HS-5 (cell line): ENCODE measurements at regions not wholly inside any gene's neighbourhood (a gene's known extent, or its start where the extent isn't known, plus 50 kb on each side); places are given as distances from the start of the nearest gene placed in this dataset.

Experiments
- DNase-seq: peaks from one replicate; pipeline ENCODE4 v3.0.0-alpha.2; 2012; ENCODE audit warnings: low read depth

DNA sequence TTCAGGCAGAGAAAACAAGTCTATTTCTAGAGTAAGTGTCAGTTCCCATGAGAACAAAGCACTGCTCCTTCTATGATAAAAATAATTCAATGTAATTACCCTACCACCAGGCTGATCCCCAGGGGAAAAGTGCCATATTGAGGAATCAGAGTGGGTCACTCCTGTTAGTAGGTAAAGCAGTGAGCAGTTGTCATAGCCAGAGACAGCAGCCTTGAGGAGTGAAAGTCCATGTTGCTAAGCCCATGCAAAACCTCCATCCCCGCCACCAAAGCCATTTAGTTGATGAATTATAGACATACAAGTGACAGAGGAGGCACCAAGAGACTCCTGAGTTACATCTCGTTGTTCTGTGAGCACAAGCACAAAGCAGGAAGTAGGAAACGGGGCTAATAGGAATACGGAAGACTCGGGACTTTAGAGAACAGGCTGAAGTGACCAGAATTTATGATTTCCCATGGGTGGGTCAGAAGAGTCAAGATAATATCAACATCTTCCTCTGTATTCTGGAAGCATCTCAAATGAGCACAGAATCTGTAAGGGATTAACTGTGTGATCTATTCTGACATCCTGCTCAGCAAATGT, 197.9 kb downstream of the MAFB start:
- no peak for DNase-seq

DNA sequence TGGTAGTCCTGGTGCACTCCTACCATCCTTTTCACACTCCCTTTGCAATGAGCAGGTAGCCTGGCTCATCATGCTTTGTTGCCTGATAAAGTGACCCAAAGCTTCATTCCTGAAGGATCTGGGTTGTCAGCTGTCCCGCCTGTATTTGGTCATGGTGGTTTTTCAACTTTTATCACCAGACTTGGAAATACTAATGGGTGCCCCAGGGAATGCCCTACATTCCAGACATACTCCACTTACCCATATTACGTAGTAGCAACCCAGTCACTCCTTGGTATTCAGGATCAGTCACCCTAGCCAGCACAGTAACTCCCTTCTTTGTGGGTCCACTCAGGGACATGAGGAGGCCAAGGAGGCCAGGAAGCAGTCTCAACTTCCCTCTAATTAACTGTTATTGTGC, 199.2 kb downstream of the MAFB start:
- peak; percentile 71 for DNase-seq

DNA sequence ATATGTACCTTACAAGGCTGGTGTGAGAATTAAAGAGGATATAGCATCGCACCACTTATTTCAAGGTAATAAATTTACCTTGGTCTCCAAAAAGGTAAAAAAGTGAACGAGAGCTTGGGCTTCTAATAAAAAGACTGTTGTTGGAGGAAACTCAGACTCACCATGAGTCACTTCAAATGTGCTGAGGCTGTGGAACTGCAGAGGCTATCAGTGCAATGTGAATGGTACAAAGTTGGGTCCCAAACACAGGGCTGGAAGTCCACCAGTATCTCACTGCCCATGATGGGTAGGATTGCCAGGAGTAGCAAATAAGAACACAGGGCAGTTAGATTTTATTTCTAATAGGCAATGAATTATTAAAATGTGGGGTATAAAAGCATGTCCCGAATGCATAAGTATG, 200.6 kb downstream of the MAFB start:
- DNase-seq: no peak

DNA sequence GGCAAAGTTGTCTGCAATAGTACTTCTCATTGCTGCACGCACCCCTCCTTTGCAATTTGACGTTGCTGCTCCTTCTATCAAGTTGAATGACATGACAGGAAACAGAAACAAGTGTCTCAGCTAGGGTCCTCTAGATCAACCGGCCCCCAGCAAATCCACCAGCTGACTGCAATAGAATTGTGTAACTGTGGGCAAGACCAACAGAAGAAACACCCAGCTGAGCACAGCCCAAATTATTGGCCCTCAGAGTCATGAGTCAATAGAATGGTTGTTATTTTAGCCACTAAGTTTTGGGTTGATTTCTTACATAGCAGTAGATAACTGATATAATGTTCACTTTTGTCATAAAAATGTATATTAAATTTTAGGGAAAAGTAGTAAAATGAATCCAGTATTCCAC, 202.7 kb downstream of the MAFB start:
- DNase-seq: no peak

DNA sequence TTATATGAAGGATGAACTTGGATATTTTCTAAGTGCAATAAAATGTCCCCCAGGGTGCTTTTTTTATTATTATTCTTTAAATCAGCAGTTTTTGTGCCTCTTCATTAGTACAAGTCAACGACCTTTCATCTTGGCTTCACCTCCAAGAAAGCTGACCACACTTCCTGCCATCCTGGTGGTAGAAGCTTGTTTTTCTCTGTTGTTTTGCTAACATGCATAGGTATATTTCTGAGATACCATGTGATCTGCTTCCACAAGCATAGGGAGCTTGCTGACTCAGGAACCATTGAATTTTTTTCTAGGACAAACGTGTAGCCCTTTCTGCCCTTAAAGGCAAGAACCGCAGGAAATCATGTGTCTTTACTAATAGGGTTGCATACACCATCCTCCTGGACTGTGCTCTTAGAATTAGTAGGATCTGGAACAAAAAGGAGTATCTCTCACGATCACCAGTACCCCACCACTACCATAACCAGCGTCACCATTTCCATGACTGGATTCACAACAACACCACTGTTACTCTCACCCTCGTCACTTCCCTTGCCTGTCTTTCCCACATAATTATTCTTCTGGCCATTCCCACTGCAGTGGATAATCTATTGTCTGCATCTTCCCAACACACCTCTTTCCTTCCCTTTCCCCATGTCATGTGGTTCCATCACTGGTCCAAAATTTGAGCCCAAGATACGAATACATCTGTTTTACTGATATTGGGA, 207.1 kb downstream of the MAFB start:
- no peak for DNase-seq

DNA sequence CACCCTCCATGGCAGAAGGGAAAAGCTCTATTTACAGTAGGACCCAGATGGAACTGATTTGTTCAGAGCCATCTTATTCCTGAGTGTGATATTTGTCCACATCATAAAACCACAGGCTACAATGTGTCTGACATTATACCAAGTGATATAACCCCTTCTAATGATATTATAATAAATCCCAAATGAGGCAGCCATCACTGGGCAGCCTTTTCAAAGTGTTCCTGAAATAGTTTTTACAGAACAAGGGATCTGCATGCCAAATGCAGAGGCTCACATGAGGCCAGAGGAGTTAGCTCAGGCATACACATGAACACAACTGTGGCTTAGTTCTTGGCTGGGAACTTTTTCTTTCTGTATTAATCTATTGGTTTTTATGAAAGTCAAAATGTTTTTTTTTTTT, 207.7 kb downstream of the MAFB start:
- DNase-seq: no peak

DNA sequence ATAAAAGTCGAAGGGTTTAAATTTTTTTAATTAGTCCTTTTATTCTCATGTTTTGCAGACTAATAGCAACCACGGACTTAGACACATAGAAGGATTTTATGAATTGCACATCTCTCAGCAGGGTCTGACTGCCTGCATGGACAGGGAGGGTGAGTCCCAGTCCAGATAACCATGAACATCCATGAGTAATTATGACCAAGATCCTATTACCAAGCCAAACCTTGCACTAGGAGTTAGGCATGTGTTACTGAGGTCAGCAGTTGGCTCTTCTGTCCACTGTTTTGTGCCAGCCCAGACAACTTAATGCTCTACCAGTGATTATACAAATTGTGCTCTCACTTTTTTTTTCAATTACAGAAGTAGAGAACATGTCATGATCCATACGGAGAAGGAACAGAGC, 211.2 kb downstream of the MAFB start:
- DNase-seq: no peak

DNA sequence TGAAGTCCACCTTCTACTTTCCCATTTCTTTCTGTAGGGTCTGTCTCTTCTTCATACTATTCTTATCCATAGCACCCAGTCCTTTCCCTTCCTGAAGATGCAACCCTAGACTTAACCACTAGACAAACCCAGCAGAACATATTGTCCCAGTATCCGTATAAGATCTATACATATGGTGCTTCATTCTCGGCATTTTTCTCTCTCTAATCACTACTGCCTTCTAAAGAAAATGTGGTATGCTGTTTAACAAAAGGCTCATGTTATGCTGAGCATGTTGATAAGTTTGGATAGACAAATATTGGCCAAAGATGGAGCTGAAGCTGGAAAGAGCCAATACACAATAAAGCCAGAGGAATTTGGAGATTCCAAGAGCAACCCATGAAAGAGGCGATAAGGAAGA, 212.6 kb downstream of the MAFB start:
- DNase-seq: no peak

DNA sequence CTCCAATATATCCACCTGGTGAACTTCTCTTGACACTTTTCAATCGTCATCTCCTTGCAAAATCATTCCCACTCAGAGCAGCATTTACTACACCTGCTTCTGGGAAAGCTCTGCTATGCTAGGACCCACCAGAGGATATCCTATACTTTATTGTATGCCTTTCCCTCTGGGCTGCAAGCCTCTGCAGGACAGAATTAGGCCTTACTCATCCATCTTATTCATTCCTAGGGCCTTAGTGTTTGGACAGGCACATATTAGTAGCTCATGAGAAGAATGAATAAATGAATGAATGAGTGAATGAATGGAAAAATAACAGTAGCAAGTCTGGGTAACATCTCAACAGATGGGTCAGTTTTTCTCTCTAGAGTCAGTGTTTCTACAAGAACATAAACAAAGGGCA, 216.1 kb downstream of the MAFB start:
- no peak for DNase-seq

DNA sequence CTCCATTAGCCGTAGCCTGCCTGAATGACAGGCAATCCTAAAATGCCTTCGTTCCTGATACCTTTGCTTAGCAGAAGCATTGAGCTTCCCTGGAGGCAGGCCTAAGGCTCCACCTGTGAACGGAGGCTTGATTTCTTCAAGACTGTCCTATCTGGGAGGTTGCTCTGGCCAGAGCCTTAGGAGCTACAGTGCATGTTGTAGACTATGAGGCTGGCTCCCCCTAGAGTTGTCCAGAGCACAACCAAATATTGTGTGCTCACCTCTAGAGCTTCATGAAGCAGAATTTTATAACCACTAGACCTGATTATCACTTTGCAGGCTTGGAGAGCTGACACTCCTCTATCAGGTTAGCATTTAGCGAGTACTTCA, 217.8 kb downstream of the MAFB start:
- no peak for DNase-seq

DNA sequence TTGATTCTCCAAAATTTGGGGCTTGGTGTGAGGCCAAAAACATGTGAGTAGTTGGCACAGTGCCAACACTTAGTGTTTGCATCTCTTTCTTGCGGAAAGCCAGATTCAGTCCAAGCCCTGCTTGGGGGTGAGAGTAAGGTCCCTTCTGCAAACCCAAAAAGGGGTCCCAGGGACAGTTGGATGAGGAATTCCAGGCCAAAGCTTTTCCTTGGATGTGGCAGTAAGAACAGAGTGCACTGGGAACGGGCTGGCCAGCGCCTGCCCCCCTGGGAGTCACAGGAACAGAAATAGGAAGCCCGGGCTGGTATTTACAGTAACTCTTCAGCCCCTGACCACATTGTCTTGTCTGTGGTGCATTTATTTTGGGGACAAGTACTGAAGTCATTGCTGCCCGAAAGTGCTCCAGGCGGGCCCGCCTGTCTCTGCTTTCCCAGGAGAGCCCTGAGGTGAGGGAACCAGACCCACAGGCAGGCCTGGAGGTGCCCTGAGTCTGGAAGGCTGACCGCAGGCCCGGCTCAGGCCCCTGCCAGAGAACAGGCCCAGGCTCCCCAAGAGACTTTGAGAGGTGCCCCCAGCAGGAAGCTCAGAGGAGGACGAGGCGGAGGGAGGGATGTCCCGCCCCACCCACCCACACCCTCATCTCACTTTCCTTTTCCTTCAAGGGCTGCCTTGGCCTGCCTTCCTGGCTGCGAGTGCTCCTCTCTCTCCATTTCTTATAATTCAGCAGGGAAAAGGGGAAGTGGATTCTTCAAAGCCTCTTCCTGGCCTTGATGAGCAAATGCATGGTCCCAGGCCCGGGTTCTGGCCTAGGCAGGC, 218.4 kb downstream of the MAFB start:
- DNase-seq: no peak

DNA sequence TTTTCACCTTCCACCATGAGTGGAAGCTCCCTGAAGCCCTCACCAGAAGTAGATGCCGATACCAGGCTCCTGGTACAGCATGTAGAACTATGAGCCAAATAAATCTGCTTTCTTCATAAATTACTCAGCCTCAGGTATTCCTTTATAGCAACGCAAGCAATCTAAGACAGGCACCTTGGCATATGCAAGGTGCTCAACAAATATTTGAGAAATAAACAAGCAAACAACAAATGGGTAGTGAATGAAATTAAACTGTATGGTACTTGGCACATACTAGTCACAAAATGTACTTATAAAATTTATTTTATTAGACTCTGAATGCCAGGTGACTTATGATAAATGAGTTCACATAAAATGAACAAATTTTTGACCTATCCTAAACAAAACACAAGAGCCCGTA, 220.3 kb downstream of the MAFB start:
- no peak for DNase-seq

DNA sequence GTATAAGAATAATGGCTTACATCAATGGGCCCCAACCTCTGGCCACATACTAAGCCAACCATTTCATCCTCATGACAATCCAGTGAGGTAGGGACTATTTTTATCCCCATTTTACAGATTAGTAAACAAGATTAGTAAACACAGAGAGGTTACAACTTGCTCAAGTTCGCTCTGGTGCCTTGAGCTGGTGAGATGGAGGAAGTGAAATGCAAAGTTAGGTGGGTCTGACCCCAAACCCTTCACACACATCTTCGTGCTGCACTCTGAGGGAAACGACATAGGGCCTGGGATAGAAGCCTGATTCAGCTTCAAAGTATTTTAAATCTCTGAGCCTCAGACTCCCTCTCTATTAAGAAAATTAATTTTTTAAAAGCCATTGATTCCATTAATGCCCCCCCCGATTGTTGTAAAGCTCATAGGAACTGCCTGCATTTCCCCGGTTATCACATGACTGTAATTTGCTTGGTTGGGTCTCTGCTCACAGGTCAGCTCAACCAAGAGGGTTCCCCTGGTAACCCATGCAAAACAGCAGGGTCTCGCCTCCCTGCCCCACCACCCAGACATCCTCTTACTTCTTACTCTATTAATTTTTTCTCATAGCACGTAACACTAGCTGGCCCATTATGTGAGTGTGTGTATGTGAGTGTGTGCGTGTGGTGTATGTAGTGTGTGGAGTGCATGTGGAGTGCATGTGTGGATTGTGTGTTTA, 221.2 kb downstream of the MAFB start:
- DNase-seq: no peak

DNA sequence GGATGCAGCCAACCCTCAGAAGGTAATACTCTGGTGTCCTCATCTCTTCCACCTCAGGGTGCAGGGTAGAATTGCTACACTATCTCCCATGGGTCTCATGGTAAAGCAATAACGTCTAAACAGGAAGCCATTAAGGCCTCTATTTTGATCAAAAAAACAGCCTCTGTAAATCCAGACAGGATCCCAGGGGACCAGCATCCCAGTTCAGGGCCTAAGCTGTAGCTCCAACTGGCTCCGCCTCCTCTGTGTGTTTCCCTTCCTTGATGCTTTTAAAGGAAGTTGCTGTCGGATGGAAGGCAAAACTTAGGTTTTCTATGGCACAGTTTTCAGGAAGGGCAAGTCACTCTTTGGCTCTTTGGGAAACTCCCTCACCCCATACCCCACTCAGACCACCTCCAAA, 222.0 kb downstream of the MAFB start:
- DNase-seq: no peak

DNA sequence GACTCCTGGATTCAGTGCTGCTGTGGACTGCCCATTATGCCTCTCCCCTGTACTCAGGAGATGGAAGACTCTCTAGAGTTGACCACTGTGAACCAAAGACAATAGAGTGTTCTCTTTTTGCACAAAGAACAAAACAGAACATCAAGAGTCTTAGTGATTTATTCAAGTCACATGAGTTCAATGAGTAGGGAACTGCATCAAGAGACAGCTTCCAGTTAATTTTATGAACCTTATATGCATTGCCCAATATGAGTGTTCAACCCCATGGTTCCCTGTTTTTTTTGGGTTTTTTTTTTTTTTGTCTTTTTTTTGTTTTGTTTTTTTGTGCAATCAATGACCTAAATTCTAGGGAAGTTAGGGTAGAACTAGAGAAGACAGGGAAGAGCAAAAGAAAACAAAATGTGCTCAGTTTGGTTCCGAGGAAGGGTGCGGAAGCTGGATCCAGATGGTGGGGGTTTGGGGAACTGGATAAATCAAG, 224.3 kb downstream of the MAFB start:
- no peak for DNase-seq

DNA sequence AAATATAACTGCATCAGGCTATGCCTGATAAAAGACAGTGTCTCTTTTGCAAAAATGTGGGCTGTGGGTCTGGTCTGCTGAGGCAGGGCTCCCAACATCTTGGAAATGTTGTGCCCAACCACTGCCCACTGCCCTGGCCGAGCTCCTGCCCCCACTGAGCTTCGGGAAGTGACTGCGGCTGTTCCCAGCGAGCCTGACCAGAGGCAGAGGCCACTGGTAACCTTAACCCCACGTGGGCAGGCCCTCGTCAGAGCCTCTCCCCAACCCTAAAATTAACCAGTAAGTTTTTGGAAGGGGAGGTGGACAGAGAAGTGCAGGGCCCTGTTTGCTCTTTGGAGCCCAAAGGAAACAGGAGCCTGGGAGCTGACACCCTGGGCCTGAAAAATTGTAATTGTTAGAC, 225.9 kb downstream of the MAFB start:
- no peak for DNase-seq

DNA sequence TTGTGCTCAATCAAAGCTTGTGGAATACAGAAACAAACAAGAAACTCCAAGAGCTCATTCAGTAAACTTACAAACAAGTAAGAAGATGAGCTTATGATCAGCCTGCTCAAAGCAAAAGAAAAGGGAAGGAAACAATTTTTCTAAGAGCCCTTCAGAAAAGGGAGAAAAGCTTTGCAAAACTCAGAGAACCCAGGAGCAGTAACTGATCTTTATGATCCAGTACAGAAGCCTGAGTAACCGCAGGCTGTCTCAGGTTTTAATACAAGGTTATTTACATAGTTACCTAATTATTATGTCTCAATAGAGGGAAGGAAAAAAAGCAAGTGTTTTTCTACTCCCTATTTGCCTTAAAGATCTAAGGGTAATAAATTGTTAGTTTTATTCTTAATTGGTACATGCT, 226.5 kb downstream of the MAFB start:
- DNase-seq: no peak

DNA sequence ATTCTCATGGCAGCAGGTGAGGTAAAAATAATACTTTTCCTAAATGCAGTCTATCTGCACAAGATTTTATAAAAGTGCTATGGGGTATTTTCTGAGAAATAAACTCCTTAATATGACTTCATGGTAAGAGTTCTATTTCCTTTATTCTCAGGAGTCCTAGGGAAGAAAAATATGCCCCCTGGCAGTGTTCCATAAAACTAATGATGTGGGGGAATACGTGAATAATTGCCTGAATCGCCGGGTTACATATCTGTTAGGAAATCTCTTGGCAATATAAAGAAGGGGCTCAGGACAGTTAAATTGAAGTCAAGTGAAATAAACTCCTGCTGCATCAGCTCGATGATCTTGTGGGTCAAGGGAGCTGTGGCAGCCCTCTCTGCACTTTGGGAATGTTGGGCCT, 229.7 kb downstream of the MAFB start:
- DNase-seq: no peak

DNA sequence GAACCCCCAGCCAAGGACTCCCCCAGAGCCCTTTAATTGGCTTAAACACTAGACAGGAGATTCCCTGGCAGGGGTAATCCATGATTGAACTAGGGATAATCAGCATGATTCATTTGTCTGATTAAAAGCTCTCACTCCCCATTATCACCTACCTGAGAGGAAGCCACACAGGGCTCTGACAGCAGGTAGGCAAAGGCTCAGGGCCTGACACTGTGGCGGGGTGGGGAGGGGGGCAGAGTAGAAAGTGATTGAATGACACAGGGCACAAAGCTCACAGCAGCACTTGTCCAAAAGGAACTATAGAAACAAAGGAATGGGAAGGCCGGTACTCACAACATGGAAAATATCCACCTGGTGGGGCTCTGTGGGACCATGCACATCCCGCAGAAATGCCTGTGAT, 231.6 kb downstream of the MAFB start:
- no peak for DNase-seq

DNA sequence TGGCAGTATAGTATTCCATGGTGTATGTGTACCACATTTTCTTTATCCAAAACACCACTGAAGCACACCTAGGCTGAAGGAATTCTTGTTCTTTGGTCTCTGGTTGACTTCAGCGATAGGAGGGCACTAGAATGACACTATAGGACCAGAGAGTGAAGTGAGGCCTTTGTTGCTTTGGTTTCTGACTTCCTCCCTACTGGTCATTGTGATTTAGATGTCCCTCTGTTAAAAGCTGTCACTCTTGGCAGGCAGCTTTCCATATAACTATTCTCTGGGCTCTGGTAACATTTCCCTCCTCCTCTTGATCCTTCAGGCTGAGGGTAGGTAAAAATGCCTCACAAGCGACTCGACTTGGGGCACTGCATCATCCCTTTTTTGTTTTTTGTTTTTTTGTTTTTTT, 236.3 kb downstream of the MAFB start:
- no peak for DNase-seq

DNA sequence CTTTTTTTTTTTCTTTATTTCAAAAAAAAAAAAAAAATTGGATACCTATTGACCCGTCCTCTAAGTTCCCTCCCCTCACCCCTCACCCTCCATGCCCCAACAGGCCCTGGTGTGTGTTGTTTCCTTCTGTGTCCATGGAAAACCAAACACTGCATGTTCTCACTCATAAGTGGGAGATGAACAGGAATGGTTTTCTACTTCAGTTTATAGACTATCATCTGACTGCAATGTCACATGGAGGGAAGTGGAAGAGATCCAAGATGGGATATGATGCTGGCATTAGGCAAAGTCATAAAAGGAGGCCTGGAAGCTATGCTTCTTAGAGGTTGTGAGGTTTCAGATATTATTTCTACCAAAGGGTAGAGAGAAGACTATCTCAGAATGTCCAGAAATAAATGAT, 237.5 kb downstream of the MAFB start:
- DNase-seq: no peak

DNA sequence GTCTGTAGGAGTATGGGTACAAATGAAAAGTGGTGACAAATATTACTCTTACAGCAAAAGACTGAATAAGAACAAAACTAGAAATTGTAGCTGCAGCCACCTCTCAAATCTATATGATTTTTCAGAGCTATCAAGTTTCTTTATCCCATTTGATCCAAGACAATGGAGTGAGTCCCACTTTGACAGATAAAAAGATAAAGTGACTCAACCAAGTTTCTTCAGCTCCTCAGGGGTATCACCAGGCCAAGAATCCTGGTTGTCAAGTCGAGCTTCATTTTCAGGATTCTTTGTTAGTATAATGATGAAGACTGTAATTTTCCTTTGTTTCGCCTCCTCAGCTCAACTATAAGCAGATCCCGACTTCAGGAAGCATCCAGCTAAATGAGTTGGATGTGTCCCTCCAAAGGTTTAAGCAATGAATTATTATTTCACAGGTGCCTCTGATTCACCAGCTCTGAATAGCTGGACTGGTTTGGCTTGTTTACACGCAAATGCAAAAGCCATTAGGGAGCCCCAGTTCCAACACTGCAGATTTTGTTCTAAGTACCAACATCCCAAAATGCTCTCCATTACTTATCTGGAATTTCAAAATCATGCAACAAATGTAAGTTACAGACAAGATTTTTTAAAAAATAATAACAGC, 238.9 kb downstream of the MAFB start:
- DNase-seq: no peak
